DOHH2 (cell line): ENCODE measurements at regions not wholly inside any gene's neighbourhood (a gene's known extent, or its start where the extent isn't known, plus 50 kb on each side); places are given as distances from the start of the nearest gene placed in this dataset.

Source experiments
- CTCF ChIP-seq: fragments of 200-600 bp; sonication (generic); IDR thresholded peaks from one replicate; pipeline ENCODE4 v1.5.1; 2014; ENCODE audit warnings: antibody characterized with exemption, mild to moderate bottlenecking, low read depth, low read length; ENCODE audit not compliant: poor library complexity, severe bottlenecking
- EZH2phosphoT487 ChIP-seq: fragments of 200-600 bp; sonication (generic); IDR thresholded peaks from 2 replicates; pipeline ENCODE4 v1.6.1; 2017; ENCODE audit warnings: borderline replicate concordance, mild to moderate bottlenecking, antibody characterized with exemption, low read length, moderate library complexity, mixed read lengths

- TF ChIP-seq CTCF = no peak
- no peak for TF ChIP-seq EZH2phosphoT487
Measured at GRCh38 chr17:15117239-15117638, 147.9 kb downstream of the PMP22 start.
